HG02798 (cell line): ENCODE measurements at regions not wholly inside any gene's neighbourhood (a gene's known extent, or its start where the extent isn't known, plus 50 kb on each side); places are given as distances from the start of the nearest gene placed in this dataset.

Experiments
- ATAC-seq: cut with Tn5 transposase; IDR thresholded peaks from one replicate; pipeline ENCODE4 v1.9.1; 2021; ENCODE audit warnings: mild to moderate bottlenecking; ENCODE audit not compliant: unreplicated experiment, poor library complexity

- no peak for ATAC-seq
These were observed 964.6 kb upstream of the SLC35B3 start for GRCh38 chr6:9399916-9400315.

GRCh38 chr6:9398767-9399373, 963.5 kb upstream of the SLC35B3 start:
- ATAC-seq = no peak

GRCh38 chr6:9398071-9398766, 962.9 kb upstream of the SLC35B3 start:
- no peak for ATAC-seq

- no peak for ATAC-seq
These were observed 953.3 kb upstream of the SLC35B3 start for GRCh38 chr6:9388596-9388995.

- no peak for ATAC-seq
These were observed 945.2 kb upstream of the SLC35B3 start for GRCh38 chr6:9380568-9380967.

- ATAC-seq = no peak
These were observed 938.0 kb upstream of the SLC35B3 start for GRCh38 chr6:9373308-9373707.

GRCh38 chr6:9370480-9370879, 935.1 kb upstream of the SLC35B3 start:
- ATAC-seq = no peak

- ATAC-seq = no peak
These were observed 930.0 kb upstream of the SLC35B3 start for GRCh38 chr6:9365378-9365777.

- no peak for ATAC-seq
These were observed 926.4 kb upstream of the SLC35B3 start for GRCh38 chr6:9361749-9362148.

GRCh38 chr6:9360881-9361280, 925.5 kb upstream of the SLC35B3 start:
- no peak for ATAC-seq

- no peak for ATAC-seq
These were observed 912.3 kb upstream of the SLC35B3 start for GRCh38 chr6:9347608-9348007.

GRCh38 chr6:9346923-9347322, 911.6 kb upstream of the SLC35B3 start:
- ATAC-seq = no peak

GRCh38 chr6:9335431-9335830, 900.1 kb upstream of the SLC35B3 start:
- no peak for ATAC-seq

GRCh38 chr6:9334979-9335378, 899.6 kb upstream of the SLC35B3 start:
- ATAC-seq = no peak

GRCh38 chr6:9332241-9332780, 897.0 kb upstream of the SLC35B3 start:
- ATAC-seq = no peak

- no peak for ATAC-seq
These were observed 881.5 kb upstream of the SLC35B3 start for GRCh38 chr6:9316831-9317230.

GRCh38 chr6:9315966-9316650, 880.8 kb upstream of the SLC35B3 start:
- ATAC-seq = no peak

GRCh38 chr6:9308284-9308683, 872.9 kb upstream of the SLC35B3 start:
- no peak for ATAC-seq

- no peak for ATAC-seq
These were observed 872.4 kb upstream of the SLC35B3 start for GRCh38 chr6:9307786-9308185.

- ATAC-seq = no peak
These were observed 871.8 kb upstream of the SLC35B3 start for GRCh38 chr6:9307187-9307586.

- ATAC-seq = no peak
These were observed 860.3 kb upstream of the SLC35B3 start for GRCh38 chr6:9295644-9296043.
